Activated CD8-positive, alpha-beta T cell treated with anti-CD3 and anti-CD28 coated beads, Interleukin-2, amount 10 ng/mL, durations not matched to agents 7 days and 5 days (primary cell): ENCODE measurements at regions not wholly inside any gene's neighbourhood (a gene's known extent, or its start where the extent isn't known, plus 50 kb on each side); places are given as distances from the start of the nearest gene placed in this dataset.

ENCODE experiments used
- ATAC-seq: fragments of 150-1000 bp; cut with Tn5 transposase; one replicate; pipeline ENCODE4 v1.10.0; 2021; ENCODE audit warnings: moderate library complexity
- CTCF ChIA-PET: fragments of 350-600 bp; sonication (Branson Sonifier 250); formaldehyde crosslinking; loops from one replicate; lab custom pipeline; 2021; ENCODE audit warnings: antibody characterized with exemption; lab: Charles Lee
- POLR2A ChIA-PET: fragments of 350-600 bp; sonication (Branson Sonifier 250); formaldehyde crosslinking; loops from one replicate; lab custom pipeline; 2021; ENCODE audit warnings: antibody characterized with exemption; lab: Charles Lee
- DNase-seq: peaks from one replicate; pipeline ENCODE4 v3.0.0-alpha.2; 2020
- H3K27ac Mint-ChIP-seq: one replicate; pipeline ENCODE4 v1.8.0; 2021; ENCODE audit warnings: mild to moderate bottlenecking, mixed read lengths
- H3K27me3 Mint-ChIP-seq: one replicate; pipeline ENCODE4 v1.8.0; 2021; ENCODE audit warnings: low read depth, mixed read lengths
- H3K36me3 Mint-ChIP-seq: one replicate; pipeline ENCODE4 v1.8.0; 2021; ENCODE audit warnings: low read depth, mixed read lengths
- H3K4me1 Mint-ChIP-seq: one replicate; pipeline ENCODE4 v1.8.0; 2021; ENCODE audit warnings: low read depth, mixed read lengths
- H3K4me3 Mint-ChIP-seq: one replicate; pipeline ENCODE4 v1.8.0; 2021; ENCODE audit warnings: mild to moderate bottlenecking, mixed read lengths
- H3K9me3 Mint-ChIP-seq: one replicate; pipeline ENCODE4 v1.8.0; 2022; ENCODE audit warnings: mixed read lengths; ENCODE audit not compliant: insufficient read depth

- DNase-seq (no peak), ATAC-seq (no peak)
- no peak overlapping the region for H3K4me3 Mint-ChIP-seq
- CTCF ChIA-PET: interaction anchor here (1.5 kb wide), 1 partner anchor 76 kb away, joined by 3 read pairs; no protein-coding TSS in a partner anchor
- H3K9me3 Mint-ChIP-seq: no peaks in the 10 kb centered on the region
- H3K4me1 Mint-ChIP-seq: no peaks in the 10 kb centered on the region
- H3K27me3 Mint-ChIP-seq: no peaks in the 10 kb centered on the region
- no peak overlapping the region for H3K27ac Mint-ChIP-seq
- POLR2A ChIA-PET: no interaction called here
- H3K36me3 Mint-ChIP-seq: no peaks in the 10 kb centered on the region
Observed at GRCh38 chr3:30123224-30123623, 483.2 kb upstream of the TGFBR2 start.

DNA sequence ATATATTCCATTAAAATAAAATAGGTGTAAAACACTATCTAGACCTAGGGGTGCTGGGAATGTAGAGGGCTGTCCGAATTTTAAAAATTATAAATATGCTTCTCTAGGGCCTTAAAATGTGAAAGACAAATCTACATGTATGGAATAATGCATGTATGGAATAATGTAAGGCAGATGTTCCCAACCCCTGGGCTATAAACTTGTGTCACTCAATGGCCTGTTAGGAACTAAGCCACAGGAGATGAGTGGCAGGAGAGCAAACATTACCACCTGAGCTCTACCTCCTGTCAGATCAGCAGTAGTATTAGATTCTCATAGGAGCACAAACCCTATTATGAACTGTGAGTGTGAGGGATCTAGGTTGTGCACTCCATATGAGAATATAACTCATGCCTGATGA, 482.6 kb upstream of the TGFBR2 start:
- POLR2A ChIA-PET: no interaction called here
- H3K9me3 Mint-ChIP-seq: no peaks in the 10 kb centered on the region
- CTCF ChIA-PET: interaction anchor here (1.5 kb wide), 1 partner anchor 76 kb away, joined by 3 read pairs; no protein-coding TSS in a partner anchor
- no peak overlapping the region for H3K4me3 Mint-ChIP-seq
- H3K36me3 Mint-ChIP-seq: no peaks in the 10 kb centered on the region
- no peaks in the 10 kb centered on the region for H3K27me3 Mint-ChIP-seq
- H3K4me1 Mint-ChIP-seq: no peaks in the 10 kb centered on the region
- DNase-seq: no peak
- no peak overlapping the region for H3K27ac Mint-ChIP-seq
- no peak for ATAC-seq

GRCh38 chr3:30124435-30125370, 481.7 kb upstream of the TGFBR2 start:
- H3K4me1 Mint-ChIP-seq: no peaks in the 10 kb centered on the region
- ATAC-seq: no peak
- no peaks in the 10 kb centered on the region for H3K36me3 Mint-ChIP-seq
- no peak for DNase-seq
- ChIA-PET POLR2A (no interaction called here), CTCF (no interaction called here)
- H3K27me3 Mint-ChIP-seq: no peaks in the 10 kb centered on the region
- no peaks in the 10 kb centered on the region for H3K9me3 Mint-ChIP-seq
- H3K4me3 Mint-ChIP-seq: no peak overlapping the region
- no peak overlapping the region for H3K27ac Mint-ChIP-seq

GRCh38 chr3:30129765-30130164, 476.6 kb upstream of the TGFBR2 start:
- Mint-ChIP-seq H3K27me3 (no peaks in the 10 kb centered on the region), H3K4me3 (no peak overlapping the region), H3K4me1 (no peaks in the 10 kb centered on the region), H3K9me3 (no peaks in the 10 kb centered on the region), H3K36me3 (no peaks in the 10 kb centered on the region), H3K27ac (no peak overlapping the region)
- DNase-seq (no peak), ATAC-seq (no peak)
- ChIA-PET CTCF (interaction anchor here (1.4 kb wide), 1 partner anchor 69 kb away, joined by 4 read pairs; no protein-coding TSS in a partner anchor), POLR2A (no interaction called here)

GRCh38 chr3:30130391-30130790, 476.0 kb upstream of the TGFBR2 start:
- H3K4me3 Mint-ChIP-seq: no peak overlapping the region
- ATAC-seq (no peak), DNase-seq (no peak)
- POLR2A ChIA-PET: no interaction called here
- no peaks in the 10 kb centered on the region for H3K4me1 Mint-ChIP-seq
- CTCF ChIA-PET: interaction anchor here (1.0 to 1.4 kb wide), 2 partner anchors 68 to 525 kb away, joined by 3 to 4 read pairs; no protein-coding TSS in a partner anchor
- H3K27me3 Mint-ChIP-seq: no peaks in the 10 kb centered on the region
- H3K27ac Mint-ChIP-seq: no peak overlapping the region
- no peaks in the 10 kb centered on the region for H3K9me3 Mint-ChIP-seq
- no peaks in the 10 kb centered on the region for H3K36me3 Mint-ChIP-seq

GRCh38 chr3:30131191-30131590, 475.2 kb upstream of the TGFBR2 start:
- Mint-ChIP-seq H3K4me1 (no peaks in the 10 kb centered on the region), H3K27me3 (no peaks in the 10 kb centered on the region), H3K36me3 (no peaks in the 10 kb centered on the region), H3K27ac (no peak overlapping the region), H3K9me3 (no peaks in the 10 kb centered on the region), H3K4me3 (no peak overlapping the region)
- ChIA-PET POLR2A (no interaction called here), CTCF (interaction anchor here (1.0 to 1.4 kb wide), 2 partner anchors 68 to 524 kb away, joined by 3 to 4 read pairs; no protein-coding TSS in a partner anchor)
- ATAC-seq: no peak
- DNase-seq: no peak

- H3K27me3 Mint-ChIP-seq: no peaks in the 10 kb centered on the region
- no peak overlapping the region for H3K4me3 Mint-ChIP-seq
- ChIA-PET POLR2A (no interaction called here), CTCF (interaction anchor here (0.9 to 1.3 kb wide), 2 partner anchors 63 to 558 kb away, joined by 3 to 4 read pairs; no protein-coding TSS in a partner anchor)
- no peaks in the 10 kb centered on the region for H3K9me3 Mint-ChIP-seq
- H3K4me1 Mint-ChIP-seq: no peaks in the 10 kb centered on the region
- no peaks in the 10 kb centered on the region for H3K36me3 Mint-ChIP-seq
- H3K27ac Mint-ChIP-seq: no peak overlapping the region
- no peak for DNase-seq
- no peak for ATAC-seq
Observed at GRCh38 chr3:30135190-30135589, 471.2 kb upstream of the TGFBR2 start.

- ChIA-PET POLR2A (no interaction called here), CTCF (interaction anchor here (1.1 kb wide), 1 partner anchor 21 kb away, joined by 3 read pairs; no protein-coding TSS in a partner anchor)
- Mint-ChIP-seq H3K4me3 (no peak overlapping the region), H3K4me1 (no peaks in the 10 kb centered on the region), H3K9me3 (no peaks in the 10 kb centered on the region), H3K27me3 (no peaks in the 10 kb centered on the region), H3K36me3 (no peaks in the 10 kb centered on the region), H3K27ac (no peak overlapping the region)
- no peak for DNase-seq
- no peak for ATAC-seq
Observed at GRCh38 chr3:30139283-30139682, 467.1 kb upstream of the TGFBR2 start.

DNA sequence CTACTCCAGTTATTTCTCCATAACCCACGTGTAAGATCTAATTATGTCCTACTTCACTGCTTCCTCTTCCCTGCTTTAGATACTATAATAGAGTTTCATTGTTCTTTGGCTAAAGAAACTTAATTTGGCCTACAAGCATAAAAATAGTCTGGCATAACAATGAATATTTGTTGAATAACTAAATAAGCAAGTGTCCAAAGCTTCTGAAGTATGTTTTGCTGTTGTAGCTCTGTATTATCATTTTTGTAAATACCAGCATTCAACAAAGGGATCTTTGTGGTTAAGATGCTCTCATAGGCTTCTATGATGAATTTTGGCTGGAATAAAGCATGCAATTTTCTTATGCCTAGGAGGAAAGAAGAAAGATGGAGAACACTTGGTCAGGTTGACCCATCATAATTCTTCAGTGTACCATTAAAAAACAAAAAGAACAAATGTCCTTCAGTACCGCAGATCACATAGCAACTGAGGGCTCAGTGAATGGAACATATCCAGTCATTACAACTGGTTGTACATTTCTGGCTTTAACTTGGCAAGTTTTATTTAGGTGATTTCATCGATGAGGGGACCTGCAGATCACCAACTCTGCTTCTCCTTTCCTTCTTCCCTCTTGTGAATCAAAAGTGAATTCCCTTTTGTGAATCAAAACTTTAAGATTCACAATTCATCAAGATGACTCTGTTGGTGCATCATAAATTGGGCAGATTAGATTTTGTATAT, 465.9 kb upstream of the TGFBR2 start:
- H3K27ac Mint-ChIP-seq: no peak overlapping the region
- no peak for DNase-seq
- ChIA-PET CTCF (interaction anchor here (1.1 kb wide), 1 partner anchor 20 kb away, joined by 3 read pairs; no protein-coding TSS in a partner anchor), POLR2A (no interaction called here)
- no peaks in the 10 kb centered on the region for H3K36me3 Mint-ChIP-seq
- no peaks in the 10 kb centered on the region for H3K27me3 Mint-ChIP-seq
- ATAC-seq: no peak
- no peak overlapping the region for H3K4me3 Mint-ChIP-seq
- no peaks in the 10 kb centered on the region for H3K4me1 Mint-ChIP-seq
- H3K9me3 Mint-ChIP-seq: no peaks in the 10 kb centered on the region

GRCh38 chr3:30141178-30141581, 465.2 kb upstream of the TGFBR2 start:
- POLR2A ChIA-PET: no interaction called here
- no peaks in the 10 kb centered on the region for H3K27me3 Mint-ChIP-seq
- CTCF ChIA-PET: no interaction called here

DNA sequence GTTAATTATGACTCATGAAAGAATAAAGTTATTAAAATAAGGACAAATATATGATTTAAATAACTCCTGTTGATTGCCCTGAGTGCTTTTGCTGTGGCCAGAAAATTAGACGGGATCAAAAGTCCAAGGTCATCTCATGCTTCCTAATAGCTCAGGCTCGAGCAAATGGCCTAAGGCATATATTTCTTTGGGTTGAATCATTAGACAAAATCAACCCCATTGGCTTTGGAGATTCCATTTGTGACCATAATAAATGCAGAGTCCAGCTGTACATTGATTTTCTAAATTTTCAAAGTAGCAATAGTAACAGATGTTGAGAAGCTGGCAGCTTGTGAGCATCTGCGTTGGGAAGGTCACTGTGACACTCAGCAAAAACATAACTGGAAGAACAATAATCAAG, 464.5 kb upstream of the TGFBR2 start:
- Mint-ChIP-seq H3K4me1 (no peaks in the 10 kb centered on the region), H3K36me3 (no peaks in the 10 kb centered on the region), H3K27me3 (no peaks in the 10 kb centered on the region), H3K9me3 (no peaks in the 10 kb centered on the region), H3K27ac (no peak overlapping the region), H3K4me3 (no peak overlapping the region)
- POLR2A ChIA-PET: no interaction called here
- ATAC-seq (no peak), DNase-seq (no peak)
- CTCF ChIA-PET: no interaction called here

More at GRCh38 chr3:30141178-30141581, 465.2 kb upstream of the TGFBR2 start:
- ATAC-seq (no peak), DNase-seq (no peak)
- Mint-ChIP-seq H3K9me3 (no peaks in the 10 kb centered on the region), H3K36me3 (no peaks in the 10 kb centered on the region), H3K27ac (no peak overlapping the region), H3K4me3 (no peak overlapping the region), H3K4me1 (no peaks in the 10 kb centered on the region)

- Mint-ChIP-seq H3K4me3 (no peak overlapping the region), H3K27ac (no peak overlapping the region), H3K36me3 (no peaks in the 10 kb centered on the region), H3K27me3 (no peaks in the 10 kb centered on the region), H3K4me1 (no peaks in the 10 kb centered on the region), H3K9me3 (no peaks in the 10 kb centered on the region)
- CTCF ChIA-PET: no interaction called here
- POLR2A ChIA-PET: no interaction called here
- no peak for ATAC-seq
- DNase-seq: no peak
Observed at GRCh38 chr3:30142946-30143345, 463.5 kb upstream of the TGFBR2 start.
